Stimulated activated CD8-positive, alpha-beta memory T cell treated with anti-CD3 and anti-CD28 coated beads, Interleukin-7, amount 100 ng/mL, for 1 hour (primary cell): ENCODE measurements at regions not wholly inside any gene's neighbourhood (a gene's known extent, or its start where the extent isn't known, plus 50 kb on each side); places are given as distances from the start of the nearest gene placed in this dataset.

ENCODE experiments used
- DNase-seq, 2 donors: peaks; one replicate each; pipeline ENCODE4 v3.0.0-alpha.2; 2020; ENCODE audit warnings: low read depth in 2 of 2

DNA sequence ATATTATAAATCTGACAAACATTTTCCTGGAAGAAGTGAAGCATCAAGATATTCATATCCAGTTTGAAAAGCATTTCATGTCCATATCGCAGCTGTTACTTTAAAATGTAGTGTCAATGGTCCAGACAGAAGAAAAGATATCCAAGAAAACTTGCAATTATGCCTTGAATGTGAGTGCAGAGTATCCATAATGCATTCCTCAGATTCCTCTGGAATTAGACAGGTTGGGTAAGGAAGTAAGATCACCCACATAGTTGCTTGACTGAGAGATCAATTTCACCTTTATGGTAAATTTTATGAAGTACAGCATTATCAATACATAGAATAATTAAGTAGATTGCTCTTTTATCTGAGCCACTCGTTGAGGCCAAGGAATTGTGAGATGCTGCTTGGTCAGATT lies 327.0 kb upstream of the SLITRK5 start:
- DNase-seq: no peak

DNA sequence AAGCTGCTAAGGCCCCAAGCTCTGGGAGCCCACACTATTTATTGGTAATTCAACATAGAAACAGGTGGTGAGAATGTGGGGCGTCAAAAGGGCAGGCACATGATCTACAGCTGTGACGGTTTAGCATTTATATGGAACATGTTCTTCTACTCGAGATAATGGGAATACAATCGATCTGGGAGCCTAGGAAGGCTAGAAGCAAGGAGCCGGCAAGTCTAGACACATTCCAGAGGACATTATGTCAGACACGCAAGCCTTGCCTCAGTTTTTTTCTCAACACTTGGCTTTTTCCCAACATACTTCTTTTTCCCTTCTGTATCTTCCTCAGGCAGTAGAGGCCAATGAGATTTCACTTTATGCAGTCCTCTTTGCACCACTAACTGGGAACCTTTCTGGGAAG lies 315.7 kb upstream of the SLITRK5 start:
- no peak for DNase-seq

DNA sequence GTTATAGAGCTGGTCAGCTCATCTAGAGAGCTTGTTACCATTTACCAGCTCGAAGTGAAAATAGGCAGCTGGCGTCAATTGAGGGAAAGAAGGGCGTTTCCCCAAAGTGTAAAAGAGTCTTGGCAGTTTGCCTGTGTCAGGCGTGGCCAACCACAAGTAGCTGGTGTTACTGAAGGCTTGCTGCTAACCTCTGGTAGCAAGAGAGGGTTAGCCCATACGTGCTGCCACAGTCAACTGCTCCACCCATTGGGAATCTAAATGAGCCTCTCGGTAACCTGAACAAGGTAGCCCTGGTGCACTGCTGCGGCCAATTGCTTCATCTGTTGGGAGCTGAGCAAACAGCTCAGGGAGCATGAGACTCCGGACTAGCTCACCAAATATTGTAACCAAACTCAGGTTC lies 314.9 kb upstream of the SLITRK5 start:
- DNase-seq: no peak

DNA sequence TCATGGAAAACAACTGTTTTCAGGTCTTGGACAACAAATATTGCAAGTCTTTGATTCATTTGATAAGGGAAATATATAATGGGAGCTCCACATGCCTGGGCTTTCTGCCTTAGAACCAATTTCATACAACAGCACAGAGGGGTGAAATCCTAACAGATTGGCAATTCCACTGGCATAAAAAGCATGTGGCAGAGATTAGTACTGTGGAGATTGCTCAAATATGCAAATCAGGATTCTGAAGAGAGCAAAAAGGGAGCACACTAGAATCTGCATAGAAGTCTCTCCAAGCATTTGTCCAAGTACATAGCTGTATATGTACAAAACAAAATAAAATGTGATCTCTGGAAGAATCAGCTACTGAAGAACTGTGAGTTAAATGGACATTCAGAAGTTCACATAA lies 312.9 kb upstream of the SLITRK5 start:
- no peak for DNase-seq

DNA sequence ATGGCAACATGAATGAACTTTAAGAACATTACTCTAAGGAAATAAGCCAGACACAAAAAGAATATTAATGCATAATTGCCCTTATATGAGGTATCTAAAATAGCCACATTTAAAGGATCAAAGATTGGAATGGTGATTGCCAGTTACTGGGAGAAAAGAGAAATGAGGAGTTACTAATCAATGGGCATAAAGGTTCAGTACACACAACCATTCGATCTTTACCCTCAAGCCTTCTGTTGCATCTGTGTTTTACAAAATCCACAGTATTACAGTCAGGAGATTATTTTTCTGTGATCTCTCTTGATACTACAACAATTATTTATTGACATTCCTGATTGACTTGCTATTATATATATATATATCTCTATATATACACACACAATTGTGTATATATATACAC lies 310.0 kb upstream of the SLITRK5 start:
- DNase-seq: no peak

DNA sequence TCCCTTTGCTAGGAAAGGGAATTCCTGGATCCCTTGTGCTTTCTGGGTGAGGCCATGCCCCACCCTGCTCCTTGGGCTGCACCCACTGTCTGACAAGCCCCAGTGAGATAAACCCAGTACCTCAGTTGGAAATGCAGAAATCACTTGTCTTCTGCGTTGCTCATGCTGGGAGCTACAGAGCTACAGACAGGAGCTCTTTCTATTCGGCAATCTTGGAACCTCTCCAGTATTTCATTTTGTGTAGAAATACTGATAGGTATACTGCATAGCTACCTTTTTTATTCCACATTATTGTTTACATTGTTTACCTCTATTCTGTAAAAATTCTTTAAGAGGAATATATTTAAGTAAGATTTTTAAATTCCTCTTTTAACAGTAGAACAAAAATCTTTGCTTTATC lies 302.5 kb upstream of the SLITRK5 start:
- no peak for DNase-seq

DNA sequence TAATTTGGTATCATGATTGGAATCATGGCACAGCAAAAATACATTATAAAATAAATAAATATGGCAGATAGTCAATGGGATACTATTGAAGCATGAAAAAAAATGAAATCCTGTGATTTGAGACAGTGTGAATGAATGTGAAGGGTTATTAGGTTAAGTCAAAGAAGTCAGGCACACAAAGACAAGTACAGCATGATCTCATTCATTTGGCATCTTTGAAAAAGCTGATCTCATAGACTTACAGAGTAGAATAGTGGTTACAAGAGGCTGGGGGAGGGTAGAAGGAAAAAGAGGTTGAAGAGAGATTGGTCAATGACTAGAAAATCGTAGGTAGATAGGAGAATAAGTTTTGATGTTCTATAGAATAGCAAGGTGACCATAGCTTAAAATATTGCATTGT lies 295.1 kb upstream of the SLITRK5 start:
- DNase-seq: no peak

DNA sequence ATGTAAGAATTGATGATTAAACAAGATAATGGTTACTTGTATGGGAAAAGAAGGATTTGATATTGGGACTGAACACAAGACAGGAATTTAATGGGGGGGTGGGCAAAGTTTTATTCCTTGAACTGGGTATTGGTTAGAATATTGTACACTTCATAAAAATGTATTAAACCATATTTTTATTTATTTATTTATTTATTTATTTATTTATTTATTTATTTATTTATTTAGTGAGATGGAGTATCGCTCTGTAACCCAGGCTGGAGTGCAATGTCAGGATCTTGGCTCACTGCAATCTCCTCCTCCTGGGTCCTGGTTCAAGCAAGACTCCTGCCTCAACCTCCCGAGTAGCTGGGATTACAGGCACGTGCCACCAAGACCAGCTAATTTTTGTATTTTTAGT lies 287.1 kb upstream of the SLITRK5 start:
- DNase-seq: no peak

DNA sequence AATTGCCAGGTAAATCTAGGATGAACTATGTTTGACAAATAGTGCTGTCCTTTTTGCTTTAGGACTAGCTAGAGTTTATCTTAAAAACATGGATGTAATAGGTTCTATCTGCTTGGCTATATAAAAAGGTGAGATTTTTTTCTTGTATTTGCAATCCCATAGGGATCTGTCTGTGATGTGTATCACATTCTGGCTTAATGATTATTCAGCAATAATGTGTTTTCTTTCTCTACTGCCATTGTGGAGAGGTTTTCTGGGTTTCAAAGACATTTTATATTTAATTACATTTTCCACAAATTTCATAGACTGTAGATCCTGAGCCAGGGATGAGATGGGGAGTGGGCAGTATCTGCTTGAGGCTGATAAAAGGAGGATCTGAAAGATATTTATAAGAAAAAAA lies 277.8 kb upstream of the SLITRK5 start:
- DNase-seq: no peak

DNA sequence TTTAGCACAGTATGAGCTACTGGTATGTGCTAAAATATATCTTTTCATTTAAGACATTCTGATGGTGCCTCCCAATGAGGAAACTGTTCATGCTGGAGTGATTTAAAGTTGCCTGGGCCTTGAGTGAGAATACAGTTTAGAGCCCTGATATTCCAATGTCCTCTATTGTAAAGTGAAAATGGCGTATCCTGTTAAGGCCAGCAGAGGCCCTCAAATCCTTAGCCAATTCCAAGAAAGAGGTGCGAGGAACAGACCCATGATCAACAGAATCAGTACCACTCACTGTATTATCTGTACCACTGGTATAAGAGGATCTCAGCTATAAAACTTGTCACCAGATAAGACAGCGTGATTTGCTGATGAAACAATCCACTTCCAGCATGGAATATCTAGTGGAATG lies 273.1 kb upstream of the SLITRK5 start:
- no peak for DNase-seq

DNA sequence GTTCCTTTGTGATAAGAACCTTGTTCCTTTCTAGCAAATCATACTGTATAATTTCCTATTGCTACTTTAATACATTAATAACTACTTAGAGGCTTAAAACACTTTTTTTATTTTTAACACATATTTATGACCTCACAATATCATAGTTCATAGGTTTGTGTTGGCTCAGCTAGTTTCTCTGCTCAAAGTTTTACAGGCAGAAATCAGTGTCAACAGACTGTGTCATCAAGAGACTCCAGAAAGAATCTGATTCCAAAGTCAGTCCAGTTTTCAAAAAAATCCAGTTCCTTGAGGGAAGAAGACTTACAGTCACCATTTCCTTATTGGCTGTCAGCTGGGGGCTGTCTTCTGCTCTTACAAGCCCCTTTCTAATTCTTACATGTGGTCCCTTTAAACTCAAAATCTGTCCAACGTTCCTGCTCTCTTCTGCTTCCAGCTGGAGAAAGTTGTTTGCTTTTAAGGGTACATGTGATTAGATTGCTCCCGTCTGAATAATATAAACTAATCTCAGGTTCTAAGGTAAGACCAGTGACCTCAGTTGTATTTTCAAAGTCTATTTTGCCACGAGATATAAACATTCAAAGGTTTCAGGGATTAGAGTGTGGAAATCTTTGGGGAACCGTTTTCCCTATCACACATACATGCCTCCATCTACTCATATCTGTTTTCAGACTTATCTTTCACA lies 267.3 kb upstream of the SLITRK5 start:
- DNase-seq: no peak

DNA sequence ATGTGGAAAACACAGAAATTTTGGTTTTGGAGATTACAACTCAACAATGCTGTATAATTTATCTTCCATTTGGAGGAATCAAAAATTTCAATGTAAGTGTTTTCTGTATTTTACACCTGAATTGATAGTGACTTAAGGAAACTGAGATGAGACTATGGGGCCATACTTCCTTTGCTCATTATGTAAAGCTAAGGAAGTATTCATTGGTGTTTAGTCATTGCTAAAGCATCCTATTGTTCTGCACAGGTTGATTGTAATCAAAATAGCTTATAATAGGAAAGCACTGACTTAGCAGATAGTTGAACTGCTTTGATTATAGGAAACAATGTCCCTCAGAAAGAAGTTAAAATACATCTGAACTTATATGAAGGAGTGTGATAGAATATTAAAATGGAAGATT lies 244.4 kb upstream of the SLITRK5 start:
- no peak for DNase-seq

DNA sequence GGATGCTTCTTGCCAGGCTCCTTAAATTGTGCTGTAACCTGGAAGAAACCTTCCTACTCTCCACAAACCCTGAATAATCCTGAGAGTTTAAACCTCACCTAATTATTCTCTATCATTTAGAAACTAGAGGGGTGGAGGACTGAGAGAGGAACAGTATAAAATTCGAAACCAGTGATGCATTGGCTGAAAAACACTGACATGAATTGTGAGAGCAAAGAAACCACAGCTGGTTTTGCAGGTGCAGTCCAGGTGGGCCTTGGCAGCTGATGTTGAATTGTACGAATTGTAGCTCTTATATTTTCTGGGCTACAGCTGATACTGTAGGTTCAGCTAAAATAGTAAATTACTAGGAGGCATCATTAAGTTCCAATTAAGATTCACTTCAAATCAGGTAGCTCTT lies 227.0 kb upstream of the SLITRK5 start:
- no peak for DNase-seq

DNA sequence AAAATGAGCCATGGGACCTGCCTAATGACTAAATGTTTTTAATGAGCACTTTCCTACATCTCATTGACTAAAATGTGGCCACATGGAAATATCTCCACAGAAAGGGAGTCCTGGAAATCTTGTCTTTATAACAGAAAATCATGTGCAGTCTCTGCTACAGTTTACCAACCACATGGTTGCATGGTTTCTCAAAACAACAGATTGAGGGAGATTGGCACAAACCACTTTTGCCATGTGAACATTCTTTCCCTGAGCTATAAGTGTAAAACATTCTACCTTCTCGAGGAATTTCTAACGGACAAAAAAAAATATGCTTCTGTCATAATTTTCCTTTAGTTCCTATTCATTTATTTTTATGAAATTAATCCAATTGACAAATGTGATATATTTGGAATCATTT lies 218.9 kb upstream of the SLITRK5 start:
- DNase-seq: no peak

DNA sequence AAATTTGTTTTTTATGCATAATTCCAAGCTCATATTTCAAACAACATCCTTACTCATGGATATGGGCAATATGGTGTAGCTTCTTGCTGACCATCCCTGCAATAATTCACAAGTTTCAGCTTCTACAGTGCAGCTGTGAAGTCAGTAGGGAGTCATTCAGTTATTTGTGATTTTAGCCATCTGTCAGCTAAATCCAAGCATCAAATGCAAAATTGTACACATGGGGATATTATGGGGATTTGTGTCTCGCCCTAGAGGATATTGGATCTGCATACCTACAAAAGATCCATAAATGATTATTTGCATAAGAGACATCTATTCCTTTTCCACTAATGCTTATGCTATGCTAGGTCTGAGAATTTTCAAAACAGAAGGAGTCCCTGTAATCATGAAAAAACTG lies 217.9 kb upstream of the SLITRK5 start:
- no peak for DNase-seq

DNA sequence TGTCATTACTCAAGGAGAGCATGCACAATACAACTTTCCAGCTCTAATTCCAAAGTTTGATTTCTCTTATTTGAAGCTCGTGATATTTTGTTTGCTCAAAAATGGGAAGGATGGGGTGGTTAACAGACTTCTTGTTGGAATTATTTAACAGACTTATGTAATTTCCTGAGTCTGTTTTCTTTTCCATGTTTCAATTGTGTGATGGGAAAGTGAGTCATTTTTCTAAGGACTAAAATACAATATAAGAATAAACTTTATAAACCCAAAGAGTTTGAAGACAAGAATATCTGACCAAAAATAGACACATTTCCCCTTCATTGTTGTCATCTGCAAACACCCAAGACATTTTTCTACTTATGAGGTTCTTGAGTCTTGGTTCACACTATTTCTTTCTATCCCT lies 211.8 kb upstream of the SLITRK5 start:
- DNase-seq: no peak

DNA sequence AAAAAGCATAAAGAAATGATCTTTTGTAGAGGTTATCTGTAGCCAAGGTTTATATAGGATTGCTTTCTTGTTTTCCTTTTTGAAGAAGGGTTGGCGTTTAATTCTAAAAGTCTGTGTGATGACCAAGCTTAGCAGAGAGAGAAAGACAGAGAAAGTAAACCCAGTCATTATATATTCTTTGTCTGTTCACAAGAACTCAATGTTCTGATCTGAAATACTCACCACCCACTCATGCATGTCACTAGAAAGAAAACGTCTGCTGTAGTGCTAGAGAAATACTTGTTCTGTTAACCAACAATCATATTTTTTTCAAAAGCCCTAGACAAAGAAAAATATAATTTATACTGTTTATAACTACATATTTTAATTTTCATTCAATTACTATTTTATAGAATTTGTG lies 173.7 kb upstream of the SLITRK5 start:
- no peak for DNase-seq

DNA sequence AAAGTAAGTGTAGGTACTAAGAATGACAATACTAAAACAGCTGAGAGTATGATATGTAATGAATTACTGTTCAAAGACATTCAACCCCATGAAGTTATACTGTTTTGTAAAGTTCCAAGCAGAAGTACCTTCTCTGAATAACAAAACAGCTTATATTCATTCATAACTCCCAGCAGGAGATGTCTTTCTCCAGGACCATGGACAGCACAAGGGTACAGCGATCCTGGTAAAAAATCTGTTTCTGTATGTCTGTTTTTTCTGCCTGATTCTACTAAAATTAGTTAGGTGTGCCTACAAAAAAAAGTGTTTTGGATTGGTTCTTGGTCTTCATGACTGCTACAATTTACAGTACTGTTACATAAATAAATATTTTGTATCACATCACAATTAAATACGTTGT lies 172.5 kb upstream of the SLITRK5 start:
- DNase-seq: no peak

DNA sequence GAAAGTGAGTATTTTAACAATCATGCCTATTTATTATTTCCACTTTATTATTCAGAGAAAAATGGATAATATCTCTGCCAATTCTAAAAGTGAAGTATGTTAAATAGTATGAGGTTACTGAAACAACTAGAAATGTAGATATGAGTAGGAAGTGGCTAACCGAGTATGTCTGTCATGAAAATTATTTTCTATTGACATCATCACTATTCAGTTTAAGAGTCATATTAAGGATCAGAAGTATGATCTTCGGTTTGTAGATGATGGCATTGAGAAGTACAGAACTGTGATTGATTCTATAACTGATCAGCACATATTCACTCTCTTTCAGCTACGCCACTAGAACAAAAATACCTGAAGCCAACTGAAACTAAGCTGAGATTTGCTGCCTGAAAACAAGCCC lies 146.4 kb upstream of the SLITRK5 start:
- no peak for DNase-seq

DNA sequence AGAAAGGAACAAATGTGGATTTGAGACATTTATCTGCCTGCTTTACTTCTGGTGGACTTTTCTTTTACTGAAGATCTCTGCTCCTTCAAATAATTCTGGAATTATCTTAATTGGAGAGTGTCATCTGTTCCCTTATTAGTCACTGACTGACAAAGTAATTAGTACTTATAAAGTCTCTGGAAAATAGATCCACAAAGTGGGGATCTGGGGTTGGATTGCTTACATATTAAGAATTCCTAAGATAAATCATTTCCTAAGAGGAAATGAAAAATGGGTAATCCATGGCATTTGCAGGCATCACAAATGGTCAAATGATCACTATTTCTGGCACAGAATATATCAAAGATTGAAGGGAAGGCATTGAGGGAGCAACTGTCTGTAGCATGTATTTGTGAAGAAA lies 137.4 kb upstream of the SLITRK5 start:
- no peak for DNase-seq

DNA sequence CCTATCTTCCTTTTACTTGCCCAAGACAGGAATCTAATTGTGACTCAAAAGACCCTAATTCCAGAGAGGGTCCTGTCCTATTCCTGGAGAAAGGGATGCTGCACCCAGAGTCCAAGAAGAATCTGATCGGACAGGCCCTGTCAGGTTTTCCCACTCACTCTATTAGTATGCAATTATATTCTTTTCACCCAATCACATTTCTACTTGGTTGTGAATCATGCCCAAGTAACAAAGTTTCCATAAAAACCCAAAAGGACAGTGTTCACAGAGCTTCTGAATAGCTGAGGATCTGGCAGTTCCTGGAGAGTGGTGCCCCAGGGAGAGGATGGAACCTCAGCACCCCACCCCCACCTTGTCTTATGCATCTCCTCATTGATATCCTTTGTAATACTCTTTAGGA lies 135.3 kb upstream of the SLITRK5 start:
- DNase-seq: no peak

DNA sequence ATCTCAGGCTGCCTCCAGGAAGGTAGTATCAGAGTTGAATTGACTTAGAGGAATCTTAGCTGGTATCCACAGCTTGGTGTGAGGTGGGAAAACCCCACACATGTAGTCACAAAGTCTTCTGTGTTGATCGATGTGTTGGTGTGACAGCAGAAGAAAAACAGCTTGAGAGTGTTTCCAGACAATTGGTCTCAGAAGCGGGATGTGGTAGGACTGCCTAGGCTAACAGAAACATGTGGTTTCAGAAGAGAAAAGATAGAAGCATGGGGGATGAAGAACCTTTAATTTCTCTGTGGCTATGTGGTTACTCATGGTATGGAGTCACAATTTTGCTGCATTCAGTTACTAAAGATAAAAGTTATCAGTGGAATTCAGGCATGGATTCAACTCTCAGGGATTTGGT lies 134.7 kb upstream of the SLITRK5 start:
- no peak for DNase-seq

DNA sequence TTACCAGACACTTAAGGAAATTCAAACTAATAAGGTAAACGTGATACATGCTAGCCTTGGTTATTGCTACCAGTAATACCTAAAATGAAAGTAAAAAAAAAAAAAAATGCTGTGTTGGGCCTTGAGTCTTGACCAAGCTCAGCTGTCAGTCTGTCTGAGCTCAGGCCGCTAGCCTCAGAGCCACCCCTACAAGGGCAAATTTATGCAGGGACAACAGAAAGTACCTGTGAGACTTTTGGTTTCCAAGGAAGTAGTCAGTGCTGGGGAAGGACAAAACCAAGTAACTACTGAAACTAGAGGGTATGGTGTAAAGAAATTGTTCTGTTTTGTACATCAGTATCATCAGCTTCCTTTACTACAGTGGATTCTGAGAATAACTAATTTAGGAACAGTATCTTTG lies 134.3 kb upstream of the SLITRK5 start:
- DNase-seq: no peak

DNA sequence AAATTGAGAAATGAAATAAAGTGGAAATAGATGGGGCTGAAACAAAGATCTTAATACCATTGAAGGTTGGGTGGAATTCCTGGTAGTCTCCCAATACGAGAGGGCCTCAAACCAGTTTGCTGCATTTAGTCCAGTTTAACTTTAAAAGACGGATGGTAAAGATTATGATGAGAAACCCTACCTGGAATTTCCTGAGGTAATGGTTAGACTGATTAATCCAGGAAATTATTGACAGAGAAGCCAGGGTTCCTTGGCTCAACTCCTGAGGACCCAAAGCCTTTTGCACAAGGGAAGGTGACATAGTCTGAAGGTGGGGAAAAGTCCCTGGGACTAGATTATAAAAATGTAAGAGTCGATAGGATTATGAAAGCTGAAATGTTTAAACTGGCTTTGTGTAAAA lies 133.2 kb upstream of the SLITRK5 start:
- no peak for DNase-seq
